PC-3 (cell line): ENCODE measurements at regions not wholly inside any gene's neighbourhood (a gene's known extent, or its start where the extent isn't known, plus 50 kb on each side); places are given as distances from the start of the nearest gene placed in this dataset.

Experiments used
- ATAC-seq: fragments of 200-7000 bp; cut with Tn5 transposase; 2 replicates; pipeline ENCODE4 v1.9.1; 2020; ENCODE audit warnings: mild to moderate bottlenecking, moderate library complexity
- BruUV-seq: library from RNA; stranded (reverse); fragments of 400-500 nt; replicated peaks from 2 replicates; lab custom pipeline; 2021; lab: Mats Ljungman, UMichigan
- CTCF ChIA-PET: fragments of 300-600 bp; sonication (Branson Sonifier 250); formaldehyde crosslinking; loops from one replicate; lab custom pipeline; 2022; ENCODE audit warnings: antibody characterized with exemption; lab: Charles Lee
- POLR2A ChIA-PET: fragments of 300-600 bp; sonication (Branson Sonifier 250); formaldehyde crosslinking; loops from one replicate; lab custom pipeline; 2022; ENCODE audit warnings: antibody characterized with exemption; ENCODE audit not compliant: unreplicated experiment; lab: Charles Lee
- DNase-seq: peaks from one replicate; pipeline ENCODE4 v3.0.0-alpha.2; 2015
- H2AFZ ChIP-seq: fragments of 300-600 bp; sonication (generic); 2 replicates; pipeline ENCODE4 v1.6.0; 2016; ENCODE audit warnings: antibody characterized with exemption, low read length
- H3F3A ChIP-seq: fragments of 300-600 bp; sonication (generic); one replicate; pipeline ENCODE4 v1.6.0; 2017; ENCODE audit warnings: antibody characterized with exemption, low read length, control low read depth, mild to moderate bottlenecking; ENCODE audit not compliant: unreplicated experiment
- H3K27ac ChIP-seq: fragments of 300-600 bp; sonication (generic); 2 replicates; pipeline ENCODE4 v1.5.1; 2016; ENCODE audit warnings: mild to moderate bottlenecking, low read length
- H3K27me3 ChIP-seq: fragments of 300-600 bp; sonication (generic); 2 replicates; pipeline ENCODE4 v1.6.1; 2016; ENCODE audit warnings: low read length, mixed read lengths
- H3K36me3 ChIP-seq: fragments of 300-600 bp; sonication (generic); 2 replicates; pipeline ENCODE4 v1.6.1; 2016; ENCODE audit warnings: low read depth, mixed run types, low read length, mixed read lengths
- H3K4me1 ChIP-seq: fragments of 300-600 bp; sonication (generic); 2 replicates; pipeline ENCODE4 v1.5.1; 2016; ENCODE audit warnings: low read length; ENCODE audit not compliant: insufficient read depth
- H3K4me2 ChIP-seq: fragments of 300-600 bp; sonication (generic); 2 replicates; pipeline ENCODE4 v1.6.0; 2016; ENCODE audit warnings: low read length
- H3K4me3 ChIP-seq: fragments of 300-600 bp; sonication (generic); 2 replicates; pipeline ENCODE4 v1.5.1; 2016; ENCODE audit warnings: mild to moderate bottlenecking, low read length, mixed read lengths
- H3K79me2 ChIP-seq: fragments of 300-600 bp; sonication (generic); 2 replicates; pipeline ENCODE4 v1.6.1; 2017; ENCODE audit warnings: low read length, mixed read lengths
- H3K9ac ChIP-seq: fragments of 300-600 bp; sonication (generic); 2 replicates; pipeline ENCODE4 v1.6.0; 2016; ENCODE audit warnings: mild to moderate bottlenecking, low read length
- H3K9me2 ChIP-seq: fragments of 300-600 bp; sonication (generic); replicated peaks from 2 replicates; pipeline ENCODE4 v1.6.1; 2016; ENCODE audit warnings: mixed run types, low read length, mixed read lengths
- H3K9me3 ChIP-seq: fragments of 300-600 bp; sonication (generic); 2 replicates; pipeline ENCODE4 v1.6.1; 2016; ENCODE audit warnings: low read length, mixed read lengths
- H4K20me1 ChIP-seq: fragments of 300-600 bp; sonication (generic); 2 replicates; pipeline ENCODE4 v1.6.1; 2016; ENCODE audit warnings: low read length, mixed read lengths
- EZH2 ChIP-seq: fragments of 300-600 bp; sonication (generic); IDR thresholded peaks from one replicate; pipeline ENCODE4 v1.6.1; 2017; ENCODE audit warnings: antibody characterized with exemption, mild to moderate bottlenecking, low read length; ENCODE audit not compliant: unreplicated experiment
- EZH2phosphoT487 ChIP-seq: fragments of 300-600 bp; sonication (generic); IDR thresholded peaks from 2 replicates; pipeline ENCODE4 v1.6.1; 2018; ENCODE audit warnings: mild to moderate bottlenecking, antibody characterized with exemption, low read length, borderline replicate concordance
- intact Hi-C: fragments of 100-400 bp; cut with micrococcal nuclease; formaldehyde crosslinking; loops from 2 replicates; pipeline ENCODE4 v1.9.0; 2023
- TF ChIP-seq, protein P1 (sequence below): fragments of 300-600 bp; sonication (generic); conservative IDR thresholded peaks from 2 replicates; pipeline ENCODE4 v1.5.1; 2017; ENCODE audit warnings: antibody characterized with exemption, low read depth, mild to moderate bottlenecking, low read length

DNA sequence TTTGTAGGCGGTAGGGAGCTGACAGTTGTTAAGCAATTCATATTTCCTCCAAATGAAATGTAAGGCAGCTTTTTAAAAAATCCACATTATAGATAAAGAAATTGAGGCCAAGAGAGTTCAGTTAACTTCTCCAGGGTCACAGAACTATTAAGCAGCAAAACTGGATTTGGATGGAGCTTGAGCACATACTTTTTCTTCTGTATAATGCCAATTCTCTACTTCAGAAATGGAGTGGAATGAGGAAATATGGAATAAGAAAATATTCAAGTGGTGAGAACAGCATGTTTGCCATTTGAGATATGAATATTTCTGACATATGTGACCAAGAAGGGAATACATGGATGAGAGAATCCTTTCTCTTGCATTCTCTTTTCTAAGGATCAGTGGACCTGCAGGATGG is 233.1 kb downstream of the FOXG1 start:
- Histone ChIP-seq H3K9me2 (no peaks in the 10 kb centered on the region), H3K4me3 (no peak overlapping the region), H4K20me1 (no peaks in the 10 kb centered on the region), H3K4me1 (no peaks in the 10 kb centered on the region), H2AFZ (no peak overlapping the region), H3K27me3 (no peaks in the 10 kb centered on the region; the same call in 1 of the 2 replicates), H3K4me2 (no peak overlapping the region), H3F3A (no peaks in the 10 kb centered on the region), H3K9ac (no peak overlapping the region), H3K9me3 (no peaks in the 10 kb centered on the region), H3K79me2 (no peaks in the 10 kb centered on the region), H3K36me3 (no peaks in the 10 kb centered on the region), H3K27ac (no peak overlapping the region)
- no peak for DNase-seq
- no peak for ATAC-seq
- intact Hi-C loops = no loop called here
- no peak for TF ChIP-seq EZH2phosphoT487
- TF ChIP-seq, protein P1, sequence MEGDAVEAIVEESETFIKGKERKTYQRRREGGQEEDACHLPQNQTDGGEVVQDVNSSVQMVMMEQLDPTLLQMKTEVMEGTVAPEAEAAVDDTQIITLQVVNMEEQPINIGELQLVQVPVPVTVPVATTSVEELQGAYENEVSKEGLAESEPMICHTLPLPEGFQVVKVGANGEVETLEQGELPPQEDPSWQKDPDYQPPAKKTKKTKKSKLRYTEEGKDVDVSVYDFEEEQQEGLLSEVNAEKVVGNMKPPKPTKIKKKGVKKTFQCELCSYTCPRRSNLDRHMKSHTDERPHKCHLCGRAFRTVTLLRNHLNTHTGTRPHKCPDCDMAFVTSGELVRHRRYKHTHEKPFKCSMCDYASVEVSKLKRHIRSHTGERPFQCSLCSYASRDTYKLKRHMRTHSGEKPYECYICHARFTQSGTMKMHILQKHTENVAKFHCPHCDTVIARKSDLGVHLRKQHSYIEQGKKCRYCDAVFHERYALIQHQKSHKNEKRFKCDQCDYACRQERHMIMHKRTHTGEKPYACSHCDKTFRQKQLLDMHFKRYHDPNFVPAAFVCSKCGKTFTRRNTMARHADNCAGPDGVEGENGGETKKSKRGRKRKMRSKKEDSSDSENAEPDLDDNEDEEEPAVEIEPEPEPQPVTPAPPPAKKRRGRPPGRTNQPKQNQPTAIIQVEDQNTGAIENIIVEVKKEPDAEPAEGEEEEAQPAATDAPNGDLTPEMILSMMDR = no peak
- no peak for TF ChIP-seq EZH2
- ChIA-PET POLR2A (no interaction called here), CTCF (no interaction called here)
- BruUV-seq = no TSS peak

DNA sequence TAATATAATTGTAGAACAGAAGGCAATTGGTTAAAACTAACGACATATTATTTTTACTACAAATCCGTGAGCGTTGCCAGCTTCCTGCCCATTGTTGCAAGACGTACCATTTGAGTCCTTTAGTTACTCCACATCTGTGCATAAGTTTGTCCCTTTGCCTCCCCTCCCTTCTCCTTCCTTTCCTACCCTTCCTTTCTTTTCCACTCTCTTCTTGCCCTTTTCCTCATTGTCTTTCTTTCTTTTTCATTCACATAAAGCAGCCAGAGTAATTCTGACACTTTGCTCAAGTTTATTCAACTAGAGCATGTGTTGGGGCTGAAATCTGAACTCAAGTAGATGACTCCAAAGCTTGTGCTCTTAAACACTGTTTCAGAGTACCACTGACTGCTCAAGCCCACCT is 239.1 kb downstream of the FOXG1 start:
- no TSS peak for BruUV-seq
- H3K4me2 ChIP-seq = no peak overlapping the region
- no peaks in the 10 kb centered on the region; the same call in 1 of the 2 replicates for H3K27me3 ChIP-seq
- ChIA-PET CTCF (no interaction called here), POLR2A (no interaction called here)
- no peak overlapping the region for H2AFZ ChIP-seq
- H3F3A ChIP-seq = no peaks in the 10 kb centered on the region
- H3K79me2 ChIP-seq = no peaks in the 10 kb centered on the region
- no peaks in the 10 kb centered on the region for H3K4me1 ChIP-seq
- DNase-seq (no peak), ATAC-seq (no peak)
- H3K9me2 ChIP-seq = no peaks in the 10 kb centered on the region
- no peak overlapping the region for H3K9ac ChIP-seq
- TF ChIP-seq EZH2 (no peak), EZH2phosphoT487 (no peak)
- TF ChIP-seq, protein P1 = no peak
- no peaks in the 10 kb centered on the region for H3K36me3 ChIP-seq
- intact Hi-C loops = no loop called here
- H3K4me3 ChIP-seq = no peak overlapping the region
- no peak overlapping the region for H3K27ac ChIP-seq
- H3K9me3 ChIP-seq = no peaks in the 10 kb centered on the region
- H4K20me1 ChIP-seq = no peaks in the 10 kb centered on the region

DNA sequence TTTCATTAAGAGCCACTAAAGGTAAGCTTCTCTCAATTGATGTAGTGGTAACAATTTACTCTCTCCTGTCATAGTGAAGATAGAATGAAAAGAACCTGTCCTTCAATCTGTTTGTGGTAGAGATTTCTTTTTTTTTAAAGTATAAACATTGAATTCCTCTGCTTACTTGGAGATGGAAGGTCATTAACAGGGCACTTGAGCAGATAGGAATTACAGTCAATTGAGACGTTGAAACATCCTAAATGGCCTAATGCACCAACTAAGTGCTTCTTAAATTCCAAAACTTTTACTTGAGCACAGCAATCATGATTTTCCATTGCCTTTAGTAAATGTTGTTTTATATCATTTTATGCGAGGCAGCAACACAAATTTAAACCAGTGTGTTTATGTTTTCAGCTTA is 241.4 kb downstream of the FOXG1 start:
- ATAC-seq (no peak), DNase-seq (no peak)
- no peaks in the 10 kb centered on the region for H3K27me3 ChIP-seq
- no peak overlapping the region for H3K4me3 ChIP-seq
- H3K4me2 ChIP-seq = no peak overlapping the region
- ChIA-PET CTCF (no interaction called here), POLR2A (no interaction called here)
- H3K9me2 ChIP-seq = no peaks in the 10 kb centered on the region
- no peaks in the 10 kb centered on the region for H4K20me1 ChIP-seq
- no peaks in the 10 kb centered on the region for H3K9me3 ChIP-seq
- no peaks in the 10 kb centered on the region for H3K79me2 ChIP-seq
- intact Hi-C loops = no loop called here
- no peak overlapping the region for H2AFZ ChIP-seq
- H3K9ac ChIP-seq = no peak overlapping the region
- TF ChIP-seq EZH2phosphoT487 = no peak
- TF ChIP-seq, protein P1 = no peak
- no peak for TF ChIP-seq EZH2
- no TSS peak for BruUV-seq
- no peak overlapping the region for H3K27ac ChIP-seq
- no peaks in the 10 kb centered on the region for H3K4me1 ChIP-seq
- no peaks in the 10 kb centered on the region for H3K36me3 ChIP-seq
- no peaks in the 10 kb centered on the region for H3F3A ChIP-seq
